Occipital lobe (tissue), 1 donor: ENCODE measurements at regions not wholly inside any gene's neighbourhood (a gene's known extent, or its start where the extent isn't known, plus 50 kb on each side); places are given as distances from the start of the nearest gene placed in this dataset.

Experiments used
- DNase-seq: peaks from one replicate; lab custom pipeline; 2025; lab: John Stamatoyannopoulos, UW

- no peak for DNase-seq
Measured at GRCh38 chr1:30487042-30487441, 236.3 kb downstream of the MATN1 start.

- no peak for DNase-seq
Measured at GRCh38 chr1:30485072-30485471, 238.3 kb downstream of the MATN1 start.

GRCh38 chr1:30484668-30485067 lies 238.7 kb downstream of the MATN1 start:
- DNase-seq, result no peak

DNA sequence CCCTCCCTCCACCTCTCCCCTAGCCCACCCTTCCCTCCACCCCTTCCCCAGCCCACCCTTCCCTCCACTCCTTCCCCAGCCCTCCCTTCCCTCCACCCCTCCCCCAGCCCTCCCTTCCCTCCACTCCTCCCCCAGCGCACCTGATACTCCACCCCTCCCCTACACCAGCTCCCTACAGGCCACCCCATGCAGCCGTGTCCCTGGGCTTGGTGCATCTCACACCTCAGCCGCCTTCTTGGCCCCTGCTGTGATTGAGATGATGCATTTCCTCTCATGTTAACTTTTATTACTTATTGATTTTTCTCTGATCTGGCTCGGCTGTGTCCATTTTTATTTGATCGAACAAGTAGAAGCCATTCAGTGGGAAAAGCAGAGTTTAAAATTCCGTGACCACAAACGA lies 243.8 kb downstream of the MATN1 start:
- no peak for DNase-seq

GRCh38 chr1:30478799-30479563 lies 244.4 kb downstream of the MATN1 start:
- DNase-seq, result no peak

GRCh38 chr1:30478283-30478682 lies 245.1 kb downstream of the MATN1 start:
- no peak for DNase-seq

GRCh38 chr1:30477588-30477987 lies 245.8 kb downstream of the MATN1 start:
- DNase-seq, result no peak

DNA sequence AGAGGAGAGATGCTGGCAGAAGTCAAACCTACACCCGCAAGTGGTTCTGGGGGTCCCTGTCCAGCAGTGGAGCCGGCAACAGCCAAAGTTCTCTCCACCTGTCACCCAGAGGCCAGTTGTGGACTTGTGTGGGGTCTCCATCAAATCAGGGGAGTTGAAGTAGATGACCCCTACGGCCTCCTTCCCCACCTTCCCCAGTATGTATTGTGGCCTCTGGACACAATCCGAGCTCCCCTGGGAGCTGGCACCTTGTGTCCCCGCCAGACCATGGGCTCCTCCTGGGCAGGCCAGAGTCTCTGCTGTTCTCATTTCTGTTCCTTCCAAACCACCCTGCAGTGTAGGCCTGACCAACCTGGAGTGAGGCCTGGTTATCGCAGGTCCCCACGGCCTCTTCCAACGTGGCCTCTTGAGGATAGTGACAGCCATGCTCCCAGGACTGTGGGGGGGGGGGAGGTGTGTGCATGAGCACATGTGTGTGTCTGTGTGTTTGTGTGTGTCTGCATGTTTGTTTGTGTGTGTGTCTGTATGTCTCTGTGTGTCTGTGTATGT lies 246.4 kb downstream of the MATN1 start:
- DNase-seq, result no peak

DNA sequence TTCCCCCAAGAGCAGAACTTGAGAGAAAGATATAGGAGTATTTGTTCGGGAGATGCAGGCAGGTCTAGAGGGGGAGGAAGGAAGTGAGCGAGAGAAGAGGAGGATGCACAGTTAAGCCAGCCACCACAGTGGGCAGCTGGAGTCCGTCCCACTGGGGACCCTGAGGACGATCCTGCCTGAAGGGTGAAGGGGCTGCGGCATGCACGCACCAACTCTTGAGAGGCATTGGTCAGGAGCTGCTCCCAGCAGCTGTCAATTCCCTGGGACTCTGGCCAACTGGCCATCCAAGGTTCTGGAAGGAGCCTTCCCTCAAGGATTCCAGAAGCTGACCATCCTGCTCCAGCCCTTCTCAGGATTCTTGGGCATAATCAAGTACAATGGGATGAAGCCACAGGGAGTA lies 246.9 kb downstream of the MATN1 start:
- no peak for DNase-seq

- DNase-seq, result no peak
Measured at GRCh38 chr1:30475966-30476365, 247.4 kb downstream of the MATN1 start.

DNA sequence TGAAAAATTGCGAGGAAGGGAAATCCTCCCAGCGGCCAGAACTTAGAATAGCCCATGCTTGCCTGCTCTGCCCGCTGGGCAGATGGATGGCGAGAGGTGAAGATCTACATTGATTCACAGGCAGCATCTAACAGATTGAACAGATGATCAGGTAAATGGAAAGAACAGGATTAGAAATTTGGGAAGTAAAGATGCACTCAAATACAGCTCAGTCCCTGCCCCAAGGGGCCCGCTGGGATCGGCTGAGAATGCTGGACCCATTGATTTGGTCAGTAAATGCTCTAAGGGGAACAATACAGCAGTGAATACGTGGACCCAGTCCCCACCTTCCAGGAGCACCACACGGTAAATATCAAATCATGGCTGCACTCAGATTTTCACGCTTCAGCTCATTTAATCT lies 248.2 kb downstream of the MATN1 start:
- DNase-seq, result no peak

GRCh38 chr1:30474818-30475200 lies 248.6 kb downstream of the MATN1 start:
- no peak for DNase-seq

GRCh38 chr1:30473922-30474817 lies 249.2 kb downstream of the MATN1 start:
- no peak for DNase-seq

- DNase-seq, result no peak
Measured at GRCh38 chr1:30472526-30472925, 250.9 kb downstream of the MATN1 start.

DNA sequence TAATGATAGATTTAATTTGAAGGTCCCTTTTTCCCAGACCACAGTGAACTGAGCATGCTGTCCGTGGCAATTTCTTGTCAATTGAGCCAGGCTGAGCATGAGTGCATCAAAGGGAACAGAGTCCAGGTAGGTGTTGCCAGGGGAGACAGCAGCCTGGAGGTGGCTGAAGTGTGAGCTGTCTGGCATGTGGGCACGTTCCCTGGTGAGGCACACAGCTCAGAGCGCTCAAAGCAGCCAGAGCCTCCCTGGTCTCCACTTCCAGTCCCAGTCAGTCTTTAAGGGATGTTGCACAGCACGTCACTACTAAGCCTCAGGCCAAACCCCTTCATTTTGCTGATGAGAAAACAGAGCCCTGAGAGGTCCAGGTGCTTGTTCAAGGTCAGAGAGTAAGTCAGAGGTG lies 251.4 kb downstream of the MATN1 start:
- DNase-seq, result no peak

DNA sequence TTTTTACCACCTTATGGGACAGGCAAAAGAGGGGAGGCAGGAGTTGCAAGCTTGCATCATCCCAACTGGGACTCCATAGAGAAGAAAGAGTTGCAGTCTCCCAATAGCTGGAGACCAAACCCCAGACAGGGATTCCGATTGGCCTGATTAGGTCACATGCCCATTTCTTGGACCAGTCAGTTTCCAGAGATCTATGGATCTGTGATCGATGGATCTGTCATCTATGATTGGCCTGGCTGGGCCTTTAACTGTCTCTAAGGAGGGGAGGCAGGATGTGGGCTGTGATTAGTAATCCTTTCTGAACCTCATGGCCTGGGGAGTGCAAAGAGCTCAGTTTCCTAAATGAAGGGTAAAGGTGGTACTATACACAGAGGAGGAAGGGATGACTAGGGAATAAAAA lies 252.1 kb downstream of the MATN1 start:
- no peak for DNase-seq

GRCh38 chr1:30469426-30469825 lies 254.0 kb downstream of the MATN1 start:
- no peak for DNase-seq

GRCh38 chr1:30467101-30467500 lies 256.3 kb downstream of the MATN1 start:
- no peak for DNase-seq

DNA sequence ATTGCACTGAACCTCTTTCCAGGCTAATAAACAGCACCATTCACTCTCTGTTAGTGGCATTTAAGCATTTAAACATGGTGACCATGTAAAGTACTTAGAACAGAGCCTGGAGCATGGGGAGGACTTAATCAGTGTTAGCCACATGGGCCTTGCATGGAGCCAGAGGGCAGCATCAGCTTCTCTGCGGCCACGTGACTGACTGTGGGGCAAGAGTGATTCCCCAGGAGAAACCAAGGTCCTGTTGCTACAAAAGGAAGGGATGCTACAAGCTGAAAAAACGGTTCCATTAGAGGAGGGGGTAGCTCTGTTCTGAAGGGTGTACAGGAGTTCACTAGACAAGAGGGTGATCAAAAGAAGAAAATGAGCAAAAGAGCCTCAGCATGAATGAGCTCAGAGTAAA lies 256.8 kb downstream of the MATN1 start:
- DNase-seq, result no peak

DNA sequence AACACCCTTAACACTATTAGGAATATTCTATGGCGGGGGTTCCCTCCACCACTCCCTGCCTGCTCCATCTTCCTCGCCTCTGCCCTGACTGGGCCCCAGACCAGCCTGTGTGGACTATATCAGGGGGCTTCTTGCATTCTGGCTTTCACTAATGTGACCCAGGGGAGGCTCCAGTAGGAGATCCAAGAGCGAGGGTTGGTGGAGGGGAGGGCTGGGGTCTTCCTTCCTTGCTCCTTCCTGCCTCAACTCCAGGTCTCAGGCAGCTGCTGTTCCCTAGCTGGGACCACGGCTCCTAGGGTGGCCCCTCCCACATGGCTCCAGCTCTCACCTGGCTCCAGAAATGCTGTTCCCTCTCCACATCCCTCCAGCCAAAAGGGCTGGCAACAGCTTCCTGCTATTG lies 257.4 kb downstream of the MATN1 start:
- DNase-seq, result no peak

DNA sequence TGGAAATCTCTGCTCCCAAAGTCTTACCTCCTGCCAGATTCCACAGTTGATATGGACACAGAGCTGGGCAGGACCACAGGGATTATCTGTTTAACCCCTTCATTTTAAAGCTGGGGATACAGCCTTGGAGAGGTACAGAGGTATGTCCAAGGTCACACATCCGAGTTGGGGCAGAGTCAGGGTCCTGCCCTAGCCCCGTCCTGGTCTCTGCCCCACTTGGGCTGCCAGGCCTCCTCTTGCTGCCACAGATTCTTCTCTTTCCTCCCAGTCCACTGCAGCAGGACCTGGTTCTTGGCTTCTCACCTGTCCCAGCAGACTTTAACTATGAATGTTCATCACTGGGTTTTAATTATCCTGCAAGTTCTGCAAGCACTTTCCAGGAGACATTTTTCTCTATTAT lies 258.3 kb downstream of the MATN1 start:
- no peak for DNase-seq

DNA sequence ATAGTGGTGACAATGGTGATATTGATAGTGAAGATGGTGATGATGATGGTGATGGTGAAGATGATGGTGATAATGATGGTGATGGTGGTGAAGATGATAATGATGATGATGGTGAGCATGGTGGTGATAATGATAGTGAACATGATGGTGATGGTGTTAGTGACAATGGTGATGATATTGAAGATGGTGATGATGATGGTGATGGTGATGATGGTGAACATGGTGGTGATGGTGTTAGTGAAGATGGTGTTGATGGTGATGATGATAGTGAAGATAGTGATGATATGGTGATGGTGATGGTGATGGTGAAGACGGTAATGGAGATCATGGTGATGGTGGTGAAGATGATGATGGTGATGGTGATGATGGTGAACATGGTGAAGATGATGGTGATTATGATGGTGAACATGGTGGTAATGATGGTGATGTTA lies 259.2 kb downstream of the MATN1 start:
- DNase-seq, result no peak
